GM18505 (cell line): ENCODE measurements at regions not wholly inside any gene's neighbourhood (a gene's known extent, or its start where the extent isn't known, plus 50 kb on each side); places are given as distances from the start of the nearest gene placed in this dataset.
A peak's percentile ranks its signal among the peaks of the same experiment; 100 is the strongest.
"Not testable (repeated sequence)": the region's sequence is repeated elsewhere in the genome, so short reads cannot be mapped to it uniquely, and the experiment has no call there.

Source experiments
- ATAC-seq: cut with Tn5 transposase; IDR thresholded peaks from one replicate; pipeline ENCODE4 v1.9.1; 2021; ENCODE audit not compliant: unreplicated experiment
- POLR2A ChIP-seq: IDR thresholded peaks from 4 replicates; pipeline ENCODE4 v1.6.1; 2011; ENCODE audit warnings: borderline replicate concordance; ENCODE audit not compliant: insufficient read depth, insufficient read length; ENCODE audit errors: extremely low read depth

DNA sequence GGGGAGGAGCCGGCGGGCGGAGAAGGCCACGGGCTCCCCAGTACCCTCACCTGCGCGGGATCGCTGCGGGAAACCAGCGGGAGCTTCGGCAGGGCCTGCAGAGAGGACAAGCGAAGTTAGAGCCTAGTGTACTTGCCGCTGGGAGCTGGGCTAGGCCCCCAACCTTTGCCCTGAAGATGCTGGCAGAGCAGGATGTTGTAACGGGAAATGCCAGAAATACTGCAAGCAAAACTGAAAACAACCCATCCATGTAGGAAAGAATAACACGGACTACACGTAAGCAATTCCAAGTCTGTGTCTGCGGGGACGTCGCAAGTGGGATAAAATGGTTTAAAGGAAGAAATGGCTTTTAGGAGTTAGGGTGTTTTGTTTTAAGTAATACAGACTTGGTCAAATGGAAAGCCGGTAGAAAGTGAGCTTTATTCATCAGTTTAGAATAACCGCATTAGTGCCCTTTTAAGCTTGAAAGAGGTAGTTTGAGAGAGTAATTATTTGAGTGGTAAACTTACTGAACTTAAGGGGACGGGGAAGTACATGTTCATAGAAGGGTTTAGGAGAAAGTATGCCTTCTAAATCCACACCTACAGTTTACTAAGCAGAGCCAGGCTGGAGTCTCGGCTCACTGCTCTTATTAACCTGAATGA is 121.3 kb upstream of the NIPA1 start:
- peak; percentile 29 for ATAC-seq

DNA sequence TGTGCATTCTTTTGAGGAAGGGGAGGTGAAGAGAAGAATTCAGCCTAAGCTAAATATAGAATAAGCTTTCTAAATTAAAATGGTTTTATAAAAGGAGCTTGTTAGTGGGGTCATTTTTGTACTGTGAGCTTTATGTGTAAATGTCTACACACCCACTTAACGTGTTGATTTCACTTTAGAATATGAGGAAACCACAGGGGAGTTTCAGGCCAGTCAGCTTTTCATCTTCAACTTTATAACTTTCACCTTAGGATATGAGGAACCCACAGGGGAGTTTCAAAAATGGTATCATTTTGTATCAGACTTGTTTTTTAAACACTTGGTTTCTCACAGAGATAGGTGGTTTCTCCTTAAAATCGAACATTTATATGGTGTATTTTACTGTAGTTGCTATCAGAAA is 120.7 kb upstream of the NIPA1 start:
- ATAC-seq = not testable (repeated sequence)

DNA sequence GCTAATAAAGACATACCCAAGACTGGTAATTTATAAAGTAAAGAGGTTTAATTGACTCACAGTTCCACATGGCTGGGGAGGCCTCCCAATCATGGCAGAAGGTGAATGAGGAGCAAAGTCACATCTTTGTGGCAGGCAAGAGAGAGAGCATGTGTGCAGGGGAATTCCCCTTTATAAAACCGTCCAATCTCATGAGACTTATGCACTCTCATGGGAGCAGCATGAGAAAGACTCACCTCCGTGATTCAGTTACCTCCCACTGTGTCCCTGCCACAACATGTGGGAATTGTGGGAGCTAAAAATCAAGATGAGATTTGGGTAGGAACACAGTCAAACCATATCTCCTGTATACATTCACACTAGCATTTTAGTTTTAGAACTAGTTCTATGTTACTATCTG is 101.7 kb upstream of the NIPA1 start:
- not testable (repeated sequence) for ATAC-seq

DNA sequence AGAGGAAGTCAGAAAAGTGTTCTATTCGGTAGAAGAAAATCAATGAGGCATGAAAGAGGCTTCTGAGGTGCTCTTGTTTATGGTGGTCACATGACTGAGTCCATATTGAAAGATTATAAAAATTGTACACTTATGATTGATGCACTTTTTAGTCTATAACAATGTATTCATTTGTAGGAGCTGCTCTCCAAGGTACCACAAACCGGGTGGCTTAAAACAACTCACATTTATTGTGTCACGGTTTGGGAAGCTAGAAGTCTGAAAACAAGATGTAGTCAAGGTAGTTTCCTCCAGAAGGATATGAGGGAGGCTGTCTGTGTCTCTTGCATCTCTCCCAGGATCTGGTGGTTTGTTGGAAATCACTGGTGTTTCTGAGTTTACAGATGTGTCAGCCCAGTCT is 86.6 kb upstream of the NIPA1 start:
- ATAC-seq = not testable (repeated sequence)

DNA sequence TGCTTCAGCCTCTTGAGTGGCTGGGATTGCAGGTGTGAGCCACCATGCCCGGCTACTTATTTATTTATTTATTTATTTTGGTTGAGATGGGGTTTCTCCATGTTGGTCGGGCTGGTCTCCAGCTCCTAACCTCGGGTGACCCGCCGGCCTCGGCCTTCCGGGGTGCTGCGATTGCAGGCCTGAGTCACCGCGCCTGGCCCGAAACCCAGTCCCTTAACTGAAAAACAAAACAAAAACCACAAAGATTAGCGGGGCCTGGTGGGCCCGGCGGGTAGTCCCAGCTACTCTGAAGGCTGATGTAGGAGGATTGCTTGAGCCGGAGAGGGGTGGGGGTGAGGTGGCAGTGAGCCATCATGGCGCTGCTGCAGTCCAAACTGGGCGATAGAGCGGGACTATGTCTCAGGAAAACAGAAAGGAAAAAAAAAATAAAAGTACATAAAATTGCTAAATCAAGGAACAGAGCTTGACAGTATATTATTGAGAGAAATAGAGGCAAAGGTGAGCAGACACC is 75.6 kb upstream of the NIPA1 start:
- not testable (repeated sequence) for ATAC-seq

DNA sequence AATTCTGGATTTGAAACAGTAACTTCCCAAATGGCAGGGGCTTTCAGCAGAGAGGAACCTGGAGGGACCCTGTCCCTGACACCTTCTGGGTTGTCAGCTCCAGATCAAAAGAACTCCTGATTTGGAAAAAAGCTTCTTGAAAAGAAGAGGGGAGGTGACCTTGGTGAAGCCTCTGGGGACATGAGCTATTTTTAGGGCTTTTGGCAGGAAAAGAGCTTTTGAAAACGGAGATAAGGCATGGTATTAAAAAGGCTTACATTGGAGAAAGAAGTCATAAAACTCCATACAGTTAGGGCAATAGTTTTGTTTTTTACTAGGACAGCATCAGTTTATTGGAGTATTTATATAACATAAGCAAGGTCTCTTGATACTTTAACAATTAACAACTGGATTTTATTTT is 72.5 kb upstream of the NIPA1 start:
- not testable (repeated sequence) for ATAC-seq

DNA sequence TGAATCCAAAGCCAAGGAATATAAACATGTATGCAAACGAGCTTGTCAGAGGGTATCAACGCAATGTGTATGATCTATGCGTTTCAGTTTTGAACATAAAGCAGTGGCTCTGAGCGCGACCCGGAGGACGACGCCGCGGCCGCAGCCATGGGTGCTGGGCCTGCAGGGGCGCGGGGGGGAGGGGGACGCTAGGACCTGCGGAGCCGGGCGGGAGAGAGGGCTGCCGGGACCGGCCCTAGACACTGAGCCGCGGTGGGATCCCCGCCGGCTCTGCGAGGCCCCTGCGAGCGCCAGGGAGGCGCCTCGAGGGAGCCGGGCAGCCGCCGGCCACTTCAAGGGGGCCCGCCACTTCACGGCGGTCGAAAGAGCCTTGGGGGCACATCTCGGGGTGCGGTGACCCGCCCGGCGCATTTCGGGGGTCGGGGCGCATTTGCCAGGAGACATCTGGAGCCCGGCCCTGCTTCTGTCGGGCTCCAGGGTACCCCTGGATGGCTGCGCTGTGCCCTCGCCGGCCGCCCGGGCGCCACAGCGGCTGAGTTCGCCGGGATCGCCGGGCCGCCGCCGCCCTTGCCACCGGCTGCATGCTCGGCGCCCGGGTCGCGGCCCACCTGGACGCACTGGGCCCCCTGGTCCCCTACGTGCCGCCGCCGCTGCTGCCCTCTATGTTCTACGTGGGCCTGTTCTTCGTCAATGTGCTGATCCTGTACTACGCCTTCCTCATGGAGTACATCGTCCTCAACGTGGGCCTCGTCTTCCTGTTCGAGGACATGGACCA is 71.9 kb upstream of the NIPA1 start:
- ATAC-seq = not testable (repeated sequence)

DNA sequence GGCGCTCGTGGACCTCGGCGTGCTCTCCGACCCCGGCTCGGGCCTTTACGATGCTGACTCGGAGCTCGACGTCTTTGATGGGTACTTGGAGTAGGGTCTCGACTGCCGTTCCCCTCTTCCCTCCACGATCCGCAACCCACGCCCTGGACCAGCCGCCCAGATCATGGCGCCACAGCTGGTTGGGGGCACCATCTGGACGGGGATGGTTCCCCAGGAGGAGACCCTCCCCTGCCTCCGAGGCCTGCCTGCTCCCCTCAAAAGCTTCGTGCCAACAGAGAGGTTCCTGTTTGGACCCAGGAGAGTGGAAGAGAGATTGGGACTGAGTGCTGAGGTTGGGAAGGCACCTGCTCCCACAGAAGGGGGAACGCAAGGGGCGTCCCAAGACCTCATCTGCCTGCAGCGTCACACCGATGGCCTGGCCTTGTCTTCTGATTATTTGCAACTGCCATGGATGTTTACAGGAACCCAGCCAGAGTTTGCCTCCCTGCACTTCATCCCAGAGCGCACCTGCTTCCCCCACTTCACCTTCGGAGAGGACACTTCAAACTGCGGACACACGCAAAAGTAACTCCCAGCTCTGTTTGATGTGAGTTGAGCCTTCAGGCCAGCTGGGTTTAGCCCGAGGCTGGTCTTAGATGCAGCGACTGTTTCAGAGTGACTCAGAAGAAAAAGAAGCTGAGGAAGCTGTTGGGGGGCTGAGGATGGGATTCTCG is 71.2 kb upstream of the NIPA1 start:
- not testable (repeated sequence) for ATAC-seq

DNA sequence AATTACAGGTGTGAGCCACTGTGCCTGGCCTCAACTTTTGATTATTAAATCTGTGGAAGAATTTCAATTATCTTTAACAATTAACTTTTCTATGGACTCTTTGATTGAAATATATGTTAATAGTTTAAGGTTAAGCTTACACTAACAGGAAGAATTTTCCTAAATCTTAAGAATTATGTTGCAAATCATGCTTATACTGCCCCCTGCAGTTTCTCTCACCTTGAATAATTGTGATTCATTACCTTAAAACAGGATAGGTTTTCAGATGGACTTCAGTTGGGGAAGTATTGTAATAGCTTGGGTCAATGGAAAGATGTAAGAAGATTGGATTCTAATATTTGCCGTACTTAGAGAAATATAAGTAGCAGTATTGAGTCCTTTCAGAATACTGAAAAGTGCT is 66.5 kb upstream of the NIPA1 start:
- not testable (repeated sequence) for ATAC-seq

DNA sequence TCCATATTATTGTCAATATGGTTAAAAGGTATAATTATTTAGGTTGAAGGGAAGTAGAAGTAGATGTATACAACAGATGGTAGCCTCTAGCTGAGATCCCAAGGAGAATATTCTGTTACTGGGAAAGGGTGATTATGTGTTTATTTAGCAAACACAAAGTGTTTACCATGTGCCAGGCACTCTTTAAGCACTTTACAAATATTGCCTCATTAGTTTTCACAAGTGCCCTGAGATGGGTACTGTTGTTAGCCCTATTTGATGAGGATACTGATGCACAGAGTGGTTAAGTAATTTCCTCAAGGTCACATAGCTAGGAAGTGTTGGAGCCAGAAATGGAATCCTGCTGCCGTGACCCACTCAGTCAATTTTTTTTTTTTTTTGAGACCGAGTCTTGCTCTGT is 60.3 kb upstream of the NIPA1 start:
- ATAC-seq = not testable (repeated sequence)

DNA sequence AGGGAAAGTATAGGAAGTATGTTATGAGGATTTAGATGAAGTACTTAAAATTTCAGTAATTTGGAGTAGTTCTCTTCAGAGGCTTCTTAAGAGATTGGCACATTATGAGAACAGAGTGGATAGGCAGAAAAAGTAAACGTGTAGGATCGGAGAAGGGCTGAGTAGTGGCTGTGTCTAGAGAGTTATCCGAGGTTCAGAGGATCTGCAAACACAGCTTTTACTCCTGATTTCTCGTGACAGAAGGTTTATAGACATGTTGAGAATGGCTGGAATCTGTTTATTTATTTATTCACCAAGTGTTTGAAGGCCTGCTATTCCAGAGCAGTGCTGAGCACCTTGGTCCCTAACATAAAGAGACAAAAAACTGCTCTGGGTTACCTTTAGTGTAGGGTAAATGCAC is 51.4 kb upstream of the NIPA1 start:
- not testable (repeated sequence) for ATAC-seq

DNA sequence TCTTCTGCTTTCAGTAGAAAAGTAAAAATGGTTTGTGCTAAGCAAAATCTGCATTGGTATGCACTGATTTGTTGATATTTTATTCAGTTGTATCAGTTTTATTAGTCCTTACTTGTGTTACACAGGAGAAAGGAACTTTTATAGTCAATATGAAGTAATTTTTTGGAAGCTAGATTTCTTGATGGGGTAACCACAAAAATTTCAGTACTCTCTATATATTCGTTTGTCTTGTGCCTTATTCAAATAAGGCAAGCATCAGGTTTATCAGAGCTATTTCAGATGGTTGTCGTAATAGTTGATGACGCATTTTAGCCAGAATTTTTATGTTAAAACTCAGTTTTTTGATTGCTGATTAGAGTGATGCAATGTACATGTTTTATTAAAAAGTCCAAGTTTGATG is 50.7 kb upstream of the NIPA1 start:
- ATAC-seq = no peak
- no peak for TF ChIP-seq POLR2A

DNA sequence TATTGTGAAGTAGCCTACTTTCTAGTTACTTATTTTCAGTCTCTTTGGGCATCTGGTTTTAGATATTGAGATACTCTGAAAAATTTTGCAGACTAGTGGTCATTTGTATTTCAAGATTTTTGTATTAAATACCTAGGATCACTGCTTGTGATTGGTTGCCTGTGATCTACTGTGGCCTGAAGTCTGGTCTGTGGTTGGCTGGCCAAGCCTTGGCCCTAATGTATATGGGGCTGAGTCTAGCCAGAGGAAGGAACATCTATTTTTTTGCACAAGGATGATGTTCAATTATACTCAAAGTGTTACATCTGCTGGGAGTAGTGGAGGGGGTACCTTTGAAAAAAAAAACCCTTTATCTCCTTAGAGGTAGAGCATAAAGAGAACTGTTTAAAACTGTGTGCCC is 50.2 kb upstream of the NIPA1 start:
- not testable (repeated sequence) for ATAC-seq
